NB4 (cell line): ENCODE measurements at regions not wholly inside any gene's neighbourhood (a gene's known extent, or its start where the extent isn't known, plus 50 kb on each side); places are given as distances from the start of the nearest gene placed in this dataset.

Experiments
- POLR2A ChIP-seq: IDR thresholded peaks from 2 replicates; pipeline ENCODE4 v1.6.1; 2011; ENCODE audit warnings: mild to moderate bottlenecking; ENCODE audit not compliant: insufficient read length; ENCODE audit errors: extremely low read depth
- TF ChIP-seq, protein P1 (sequence below): IDR thresholded peaks from one replicate; pipeline ENCODE4 v1.5.1; 2012; ENCODE audit warnings: low read depth, low read length

DNA sequence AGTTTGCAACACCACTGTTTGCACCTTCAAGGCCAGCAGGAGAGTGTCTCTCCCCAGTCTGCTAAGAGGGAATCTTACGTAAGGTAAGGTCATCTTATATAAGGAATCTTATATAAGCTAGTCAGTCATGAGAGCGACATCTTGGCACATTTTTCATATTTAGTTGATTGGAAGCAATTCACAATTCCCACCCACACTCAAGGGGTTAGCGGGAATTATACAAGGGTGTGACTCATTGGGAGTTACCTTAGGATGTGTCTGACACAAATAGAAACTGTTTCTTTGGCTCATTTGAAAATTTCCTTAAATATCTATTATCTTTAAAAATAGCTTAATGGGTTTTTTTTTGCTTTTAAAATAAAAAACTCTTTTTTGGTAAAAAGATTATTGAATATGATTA lies 62.1 kb upstream of the GRPR start:
- TF ChIP-seq, protein P1, sequence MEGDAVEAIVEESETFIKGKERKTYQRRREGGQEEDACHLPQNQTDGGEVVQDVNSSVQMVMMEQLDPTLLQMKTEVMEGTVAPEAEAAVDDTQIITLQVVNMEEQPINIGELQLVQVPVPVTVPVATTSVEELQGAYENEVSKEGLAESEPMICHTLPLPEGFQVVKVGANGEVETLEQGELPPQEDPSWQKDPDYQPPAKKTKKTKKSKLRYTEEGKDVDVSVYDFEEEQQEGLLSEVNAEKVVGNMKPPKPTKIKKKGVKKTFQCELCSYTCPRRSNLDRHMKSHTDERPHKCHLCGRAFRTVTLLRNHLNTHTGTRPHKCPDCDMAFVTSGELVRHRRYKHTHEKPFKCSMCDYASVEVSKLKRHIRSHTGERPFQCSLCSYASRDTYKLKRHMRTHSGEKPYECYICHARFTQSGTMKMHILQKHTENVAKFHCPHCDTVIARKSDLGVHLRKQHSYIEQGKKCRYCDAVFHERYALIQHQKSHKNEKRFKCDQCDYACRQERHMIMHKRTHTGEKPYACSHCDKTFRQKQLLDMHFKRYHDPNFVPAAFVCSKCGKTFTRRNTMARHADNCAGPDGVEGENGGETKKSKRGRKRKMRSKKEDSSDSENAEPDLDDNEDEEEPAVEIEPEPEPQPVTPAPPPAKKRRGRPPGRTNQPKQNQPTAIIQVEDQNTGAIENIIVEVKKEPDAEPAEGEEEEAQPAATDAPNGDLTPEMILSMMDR = no peak
- TF ChIP-seq POLR2A = no peak
